ENCODE measurements at regions not wholly inside any gene's neighbourhood (a gene's known extent, or its start where the extent isn't known, plus 50 kb on each side); places are given as distances from the start of the nearest gene placed in this dataset.

DNA sequence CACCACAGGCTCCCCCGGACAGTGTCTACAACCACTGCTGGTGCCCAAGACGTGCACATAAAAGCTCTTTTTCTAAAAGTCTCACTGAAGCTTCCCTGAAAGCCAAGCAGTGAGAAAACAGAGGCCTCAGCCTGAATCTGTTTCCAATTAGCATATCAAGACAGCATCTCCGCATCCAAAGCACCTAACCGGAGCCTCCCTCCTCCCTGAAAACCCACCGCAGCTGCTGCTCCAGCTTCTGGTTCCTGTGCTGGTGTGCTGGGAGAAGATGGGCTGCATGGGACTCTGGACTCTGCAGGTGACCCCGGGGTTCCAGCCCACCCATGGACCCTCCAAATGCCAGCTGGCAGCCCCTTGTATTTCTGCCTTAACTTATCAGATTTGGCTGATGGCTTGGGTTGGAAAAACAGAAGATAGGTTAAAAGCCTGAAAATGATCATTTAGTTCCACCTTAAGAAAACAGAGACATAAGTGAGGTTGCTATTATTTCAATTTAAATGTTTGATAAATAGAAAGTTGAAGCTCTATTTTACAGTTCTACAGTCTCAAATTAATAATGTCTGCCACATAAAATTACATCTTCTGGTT, 103.3 kb downstream of the TMEM18 start:
- ATAC-seq (no peak), DNase-seq (ENCODE audit: low read depth, low spot score) (no peak)
- intact Hi-C loops (cut with micrococcal nuclease): no loop called here
- CTCF ChIA-PET: no interaction called here
- no peak overlapping the region for H3K4me2 ChIP-seq (ENCODE audit: low read length)
- no peak overlapping the region for H3K9ac ChIP-seq (ENCODE audit: low read length)
- no peaks in the 10 kb centered on the region for H3K9me3 ChIP-seq (ENCODE audit: control insufficient read depth in 1 of 2, insufficient read depth in 1 of 2, low read depth in 1 of 2, low read length in 2 of 2)
- POLR2A ChIA-PET: interaction anchor here (0.7 kb wide), 1 partner anchor 9 kb away, joined by 3 read pairs; no protein-coding TSS in a partner anchor
- H3K27me3 ChIP-seq (ENCODE audit: insufficient read depth, low read length): peaks cover 11% of the 10 kb centered on the region; the same call in 1 of the 2 replicates
- H3K9me2 ChIP-seq (ENCODE audit: insufficient read depth): no peaks in the 10 kb centered on the region
- RAD21 ChIA-PET (ENCODE audit: low non-redundant PET in 1 of 2, low total read pairs in 2 of 2, uncharacterized antibody in 2 of 2, unreplicated experiment in 2 of 2): no interaction called here
- H3K79me2 ChIP-seq (ENCODE audit: insufficient read depth, low read length): no peaks in the 10 kb centered on the region
- H2AFZ ChIP-seq (ENCODE audit: low read depth, low read length, poor library complexity, severe bottlenecking): no peak overlapping the region
- H3K4me1 ChIP-seq (ENCODE audit: control insufficient read depth in 1 of 2, insufficient read depth in 2 of 2, low read length in 2 of 2): no peaks in the 10 kb centered on the region
- no peak overlapping the region for H3K4me3 ChIP-seq (replicated peaks in 1 of 2; ENCODE audit: low read depth in 1 of 2, low read length in 2 of 2)
- TF ChIP-seq SP1 (IDR thresholded peaks at IDR 0.05; ENCODE audit: low read depth): no peak
- TF ChIP-seq POLR2A (IDR thresholded peaks at IDR 0.05; ENCODE audit: borderline replicate concordance, extremely low read depth, insufficient read depth, insufficient read length): no peak
- TF ChIP-seq ELF1 (IDR thresholded peaks at IDR 0.05; ENCODE audit: borderline replicate concordance, low read depth): no peak
- TF ChIP-seq TCF7L2 (IDR thresholded peaks at IDR 0.05; ENCODE audit: borderline replicate concordance, extremely low read depth, insufficient read depth, insufficient read length): no peak
- no peak for TF ChIP-seq YY1 (IDR thresholded peaks at IDR 0.05; ENCODE audit: extremely low read depth, insufficient replicate concordance, low read depth, low read length)
- TF ChIP-seq, protein P1, sequence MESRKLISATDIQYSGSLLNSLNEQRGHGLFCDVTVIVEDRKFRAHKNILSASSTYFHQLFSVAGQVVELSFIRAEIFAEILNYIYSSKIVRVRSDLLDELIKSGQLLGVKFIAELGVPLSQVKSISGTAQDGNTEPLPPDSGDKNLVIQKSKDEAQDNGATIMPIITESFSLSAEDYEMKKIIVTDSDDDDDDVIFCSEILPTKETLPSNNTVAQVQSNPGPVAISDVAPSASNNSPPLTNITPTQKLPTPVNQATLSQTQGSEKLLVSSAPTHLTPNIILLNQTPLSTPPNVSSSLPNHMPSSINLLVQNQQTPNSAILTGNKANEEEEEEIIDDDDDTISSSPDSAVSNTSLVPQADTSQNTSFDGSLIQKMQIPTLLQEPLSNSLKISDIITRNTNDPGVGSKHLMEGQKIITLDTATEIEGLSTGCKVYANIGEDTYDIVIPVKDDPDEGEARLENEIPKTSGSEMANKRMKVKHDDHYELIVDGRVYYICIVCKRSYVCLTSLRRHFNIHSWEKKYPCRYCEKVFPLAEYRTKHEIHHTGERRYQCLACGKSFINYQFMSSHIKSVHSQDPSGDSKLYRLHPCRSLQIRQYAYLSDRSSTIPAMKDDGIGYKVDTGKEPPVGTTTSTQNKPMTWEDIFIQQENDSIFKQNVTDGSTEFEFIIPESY (IDR thresholded peaks at IDR 0.05; ENCODE audit: extremely low read depth, insufficient replicate concordance, low read length): no peak
- TF ChIP-seq CEBPB (IDR thresholded peaks at IDR 0.05; ENCODE audit: low read depth): no peak
- TF ChIP-seq CBX3 (IDR thresholded peaks at IDR 0.05; ENCODE audit: low read depth): no peak
- TF ChIP-seq POLR2AphosphoS5 (IDR thresholded peaks at IDR 0.05; ENCODE audit: low read depth, low read length): no peak
- no peak for TF ChIP-seq RAD21 (IDR thresholded peaks at IDR 0.05; ENCODE audit: low read depth)
- TF ChIP-seq, protein P2, sequence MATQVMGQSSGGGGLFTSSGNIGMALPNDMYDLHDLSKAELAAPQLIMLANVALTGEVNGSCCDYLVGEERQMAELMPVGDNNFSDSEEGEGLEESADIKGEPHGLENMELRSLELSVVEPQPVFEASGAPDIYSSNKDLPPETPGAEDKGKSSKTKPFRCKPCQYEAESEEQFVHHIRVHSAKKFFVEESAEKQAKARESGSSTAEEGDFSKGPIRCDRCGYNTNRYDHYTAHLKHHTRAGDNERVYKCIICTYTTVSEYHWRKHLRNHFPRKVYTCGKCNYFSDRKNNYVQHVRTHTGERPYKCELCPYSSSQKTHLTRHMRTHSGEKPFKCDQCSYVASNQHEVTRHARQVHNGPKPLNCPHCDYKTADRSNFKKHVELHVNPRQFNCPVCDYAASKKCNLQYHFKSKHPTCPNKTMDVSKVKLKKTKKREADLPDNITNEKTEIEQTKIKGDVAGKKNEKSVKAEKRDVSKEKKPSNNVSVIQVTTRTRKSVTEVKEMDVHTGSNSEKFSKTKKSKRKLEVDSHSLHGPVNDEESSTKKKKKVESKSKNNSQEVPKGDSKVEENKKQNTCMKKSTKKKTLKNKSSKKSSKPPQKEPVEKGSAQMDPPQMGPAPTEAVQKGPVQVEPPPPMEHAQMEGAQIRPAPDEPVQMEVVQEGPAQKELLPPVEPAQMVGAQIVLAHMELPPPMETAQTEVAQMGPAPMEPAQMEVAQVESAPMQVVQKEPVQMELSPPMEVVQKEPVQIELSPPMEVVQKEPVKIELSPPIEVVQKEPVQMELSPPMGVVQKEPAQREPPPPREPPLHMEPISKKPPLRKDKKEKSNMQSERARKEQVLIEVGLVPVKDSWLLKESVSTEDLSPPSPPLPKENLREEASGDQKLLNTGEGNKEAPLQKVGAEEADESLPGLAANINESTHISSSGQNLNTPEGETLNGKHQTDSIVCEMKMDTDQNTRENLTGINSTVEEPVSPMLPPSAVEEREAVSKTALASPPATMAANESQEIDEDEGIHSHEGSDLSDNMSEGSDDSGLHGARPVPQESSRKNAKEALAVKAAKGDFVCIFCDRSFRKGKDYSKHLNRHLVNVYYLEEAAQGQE (IDR thresholded peaks at IDR 0.05; ENCODE audit: low read depth): no peak
- no peaks in the 10 kb centered on the region for H3K36me3 ChIP-seq (ENCODE audit: control insufficient read depth in 1 of 2, insufficient read depth in 2 of 2, low read length in 2 of 2)
- H3K27ac ChIP-seq (ENCODE audit: low read depth, low read length): no peak overlapping the region
- no peaks in the 10 kb centered on the region for H4K20me1 ChIP-seq (ENCODE audit: insufficient read depth)
- BruUV-seq (replicated peaks): no TSS peak

All from HCT116 (cell line).